K562 (cell line): ENCODE measurements at regions not wholly inside any gene's neighbourhood (a gene's known extent, or its start where the extent isn't known, plus 50 kb on each side); places are given as distances from the start of the nearest gene placed in this dataset.

Experiments
- HMGXB4 ChIP-seq: sonication (generic); formaldehyde crosslinking; IDR thresholded peaks from 2 replicates; pipeline ENCODE4 v1.8.1; 2023; ENCODE audit warnings: mild to moderate bottlenecking, missing genetic modification reagents
- MAX ChIP-seq: sonication (generic); formaldehyde crosslinking; IDR thresholded peaks from 2 replicates; pipeline ENCODE4 v1.9.0; 2022; ENCODE audit warnings: mild to moderate bottlenecking, missing genetic modification reagents

- TF ChIP-seq MAX (no peak), HMGXB4 (no peak)
Observed at GRCh38 chr11:69941546-69942332, 122.5 kb upstream of the FGF3 start.
